ENCODE measurements at regions not wholly inside any gene's neighbourhood (a gene's known extent, or its start where the extent isn't known, plus 50 kb on each side); places are given as distances from the start of the nearest gene placed in this dataset.

- H3K4me3 ChIP-seq (ENCODE audit: insufficient read depth, low read depth, low read length, poor library complexity, severe bottlenecking): no peak overlapping the region
- no peaks in the 10 kb centered on the region for H3K4me1 ChIP-seq (ENCODE audit: control insufficient read depth, insufficient read depth, low read length, poor library complexity, severe bottlenecking)
- no peak overlapping the region for H3K27ac ChIP-seq (ENCODE audit: insufficient read depth, low read length, poor library complexity, severe bottlenecking)
- no peak for DNase-seq
- no peaks in the 10 kb centered on the region for H3K9me3 ChIP-seq (ENCODE audit: control insufficient read depth, low read length)
- no peaks in the 10 kb centered on the region for H3K36me3 ChIP-seq (ENCODE audit: control insufficient read depth, insufficient read depth, low read length)
- H3K27me3 ChIP-seq (replicated peaks; ENCODE audit: control insufficient read depth, insufficient read depth, low read length, poor library complexity, severe bottlenecking): no peaks in the 10 kb centered on the region
Observed at GRCh38 chr20:4095639-4096038, 53.0 kb upstream of the SMOX start.

- Histone ChIP-seq H3K36me3 (ENCODE audit: control insufficient read depth, insufficient read depth, low read length) (no peaks in the 10 kb centered on the region), H3K4me3 (ENCODE audit: insufficient read depth, low read depth, low read length, poor library complexity, severe bottlenecking) (no peak overlapping the region), H3K27me3 (replicated peaks; ENCODE audit: control insufficient read depth, insufficient read depth, low read length, poor library complexity, severe bottlenecking) (no peaks in the 10 kb centered on the region), H3K9me3 (ENCODE audit: control insufficient read depth, low read length) (no peaks in the 10 kb centered on the region), H3K27ac (ENCODE audit: insufficient read depth, low read length, poor library complexity, severe bottlenecking) (no peak overlapping the region), H3K4me1 (ENCODE audit: control insufficient read depth, insufficient read depth, low read length, poor library complexity, severe bottlenecking) (no peaks in the 10 kb centered on the region)
- DNase-seq: no peak
Observed at GRCh38 chr20:4091490-4092479, 56.8 kb upstream of the SMOX start.

GRCh38 chr20:4090756-4091489, 57.7 kb upstream of the SMOX start:
- no peaks in the 10 kb centered on the region for H3K4me1 ChIP-seq (ENCODE audit: control insufficient read depth, insufficient read depth, low read length, poor library complexity, severe bottlenecking)
- H3K4me3 ChIP-seq (ENCODE audit: insufficient read depth, low read depth, low read length, poor library complexity, severe bottlenecking): no peak overlapping the region
- H3K36me3 ChIP-seq (ENCODE audit: control insufficient read depth, insufficient read depth, low read length): no peaks in the 10 kb centered on the region
- no peak for DNase-seq
- H3K9me3 ChIP-seq (ENCODE audit: control insufficient read depth, low read length): no peaks in the 10 kb centered on the region
- H3K27ac ChIP-seq (ENCODE audit: insufficient read depth, low read length, poor library complexity, severe bottlenecking): no peak overlapping the region
- no peaks in the 10 kb centered on the region for H3K27me3 ChIP-seq (replicated peaks; ENCODE audit: control insufficient read depth, insufficient read depth, low read length, poor library complexity, severe bottlenecking)

- H3K27ac ChIP-seq (ENCODE audit: insufficient read depth, low read length, poor library complexity, severe bottlenecking): no peak overlapping the region
- peaks cover 4% of the 10 kb centered on the region for H3K4me1 ChIP-seq (ENCODE audit: control insufficient read depth, insufficient read depth, low read length, poor library complexity, severe bottlenecking)
- no peak overlapping the region for H3K4me3 ChIP-seq (ENCODE audit: insufficient read depth, low read depth, low read length, poor library complexity, severe bottlenecking)
- H3K27me3 ChIP-seq (replicated peaks; ENCODE audit: control insufficient read depth, insufficient read depth, low read length, poor library complexity, severe bottlenecking): no peaks in the 10 kb centered on the region
- H3K9me3 ChIP-seq (ENCODE audit: control insufficient read depth, low read length): no peaks in the 10 kb centered on the region
- DNase-seq: no peak
- no peaks in the 10 kb centered on the region for H3K36me3 ChIP-seq (ENCODE audit: control insufficient read depth, insufficient read depth, low read length)
Observed at GRCh38 chr20:4089756-4090487, 58.7 kb upstream of the SMOX start.

GRCh38 chr20:4088766-4089165, 59.9 kb upstream of the SMOX start:
- DNase-seq: no peak
- Histone ChIP-seq H3K27me3 (replicated peaks; ENCODE audit: control insufficient read depth, insufficient read depth, low read length, poor library complexity, severe bottlenecking) (no peaks in the 10 kb centered on the region), H3K27ac (ENCODE audit: insufficient read depth, low read length, poor library complexity, severe bottlenecking) (no peak overlapping the region), H3K4me1 (ENCODE audit: control insufficient read depth, insufficient read depth, low read length, poor library complexity, severe bottlenecking) (peaks cover 9% of the 10 kb centered on the region), H3K4me3 (ENCODE audit: insufficient read depth, low read depth, low read length, poor library complexity, severe bottlenecking) (no peak overlapping the region), H3K9me3 (ENCODE audit: control insufficient read depth, low read length) (no peaks in the 10 kb centered on the region), H3K36me3 (ENCODE audit: control insufficient read depth, insufficient read depth, low read length) (no peaks in the 10 kb centered on the region)

GRCh38 chr20:4087923-4088322, 60.7 kb upstream of the SMOX start:
- Histone ChIP-seq H3K27me3 (replicated peaks; ENCODE audit: control insufficient read depth, insufficient read depth, low read length, poor library complexity, severe bottlenecking) (no peaks in the 10 kb centered on the region), H3K4me1 (ENCODE audit: control insufficient read depth, insufficient read depth, low read length, poor library complexity, severe bottlenecking) (peaks cover 10% of the 10 kb centered on the region), H3K36me3 (ENCODE audit: control insufficient read depth, insufficient read depth, low read length) (no peaks in the 10 kb centered on the region), H3K9me3 (ENCODE audit: control insufficient read depth, low read length) (no peaks in the 10 kb centered on the region), H3K27ac (ENCODE audit: insufficient read depth, low read length, poor library complexity, severe bottlenecking) (no peak overlapping the region), H3K4me3 (ENCODE audit: insufficient read depth, low read depth, low read length, poor library complexity, severe bottlenecking) (no peak overlapping the region)
- no peak for DNase-seq

GRCh38 chr20:4086771-4087687, 61.6 kb upstream of the SMOX start:
- DNase-seq: no peak
- no peaks in the 10 kb centered on the region for H3K36me3 ChIP-seq (ENCODE audit: control insufficient read depth, insufficient read depth, low read length)
- H3K9me3 ChIP-seq (ENCODE audit: control insufficient read depth, low read length): no peaks in the 10 kb centered on the region
- H3K4me3 ChIP-seq (ENCODE audit: insufficient read depth, low read depth, low read length, poor library complexity, severe bottlenecking): no peak overlapping the region
- H3K27ac ChIP-seq (ENCODE audit: insufficient read depth, low read length, poor library complexity, severe bottlenecking): no peak overlapping the region
- no peaks in the 10 kb centered on the region for H3K27me3 ChIP-seq (replicated peaks; ENCODE audit: control insufficient read depth, insufficient read depth, low read length, poor library complexity, severe bottlenecking)
- peaks cover 13% of the 10 kb centered on the region for H3K4me1 ChIP-seq (ENCODE audit: control insufficient read depth, insufficient read depth, low read length, poor library complexity, severe bottlenecking)

- Histone ChIP-seq H3K27ac (ENCODE audit: insufficient read depth, low read length, poor library complexity, severe bottlenecking) (no peak overlapping the region), H3K4me3 (ENCODE audit: insufficient read depth, low read depth, low read length, poor library complexity, severe bottlenecking) (no peak overlapping the region), H3K9me3 (ENCODE audit: control insufficient read depth, low read length) (no peaks in the 10 kb centered on the region), H3K36me3 (ENCODE audit: control insufficient read depth, insufficient read depth, low read length) (no peaks in the 10 kb centered on the region), H3K4me1 (ENCODE audit: control insufficient read depth, insufficient read depth, low read length, poor library complexity, severe bottlenecking) (peaks cover 13% of the 10 kb centered on the region), H3K27me3 (replicated peaks; ENCODE audit: control insufficient read depth, insufficient read depth, low read length, poor library complexity, severe bottlenecking) (no peaks in the 10 kb centered on the region)
- DNase-seq: no peak
Observed at GRCh38 chr20:4084721-4085120, 63.9 kb upstream of the SMOX start.

- Histone ChIP-seq H3K36me3 (ENCODE audit: control insufficient read depth, insufficient read depth, low read length) (no peaks in the 10 kb centered on the region), H3K27ac (ENCODE audit: insufficient read depth, low read length, poor library complexity, severe bottlenecking) (no peak overlapping the region), H3K4me3 (ENCODE audit: insufficient read depth, low read depth, low read length, poor library complexity, severe bottlenecking) (no peak overlapping the region), H3K9me3 (ENCODE audit: control insufficient read depth, low read length) (no peaks in the 10 kb centered on the region), H3K27me3 (replicated peaks; ENCODE audit: control insufficient read depth, insufficient read depth, low read length, poor library complexity, severe bottlenecking) (no peaks in the 10 kb centered on the region), H3K4me1 (ENCODE audit: control insufficient read depth, insufficient read depth, low read length, poor library complexity, severe bottlenecking) (peaks cover 13% of the 10 kb centered on the region)
- DNase-seq: no peak
Observed at GRCh38 chr20:4084096-4084495, 64.5 kb upstream of the SMOX start.

All from effector memory CD4-positive, alpha-beta T cell (primary cell).